Calu3 (cell line): ENCODE measurements at regions not wholly inside any gene's neighbourhood (a gene's known extent, or its start where the extent isn't known, plus 50 kb on each side); places are given as distances from the start of the nearest gene placed in this dataset.

ENCODE experiments used
- BruUV-seq: library from RNA; stranded (reverse); fragments of 400-500 nt; replicated peaks from 2 replicates; lab custom pipeline; 2021; lab: Mats Ljungman, UMichigan
- CTCF ChIA-PET: fragments of 300-600 bp; sonication (Branson Sonifier 250); formaldehyde crosslinking; loops from one replicate; lab custom pipeline; 2022; ENCODE audit warnings: antibody characterized with exemption; lab: Charles Lee
- DNase-seq: peaks from one replicate; pipeline ENCODE4 v3.0.0; 2022
- H3K27ac Mint-ChIP-seq: one replicate; pipeline ENCODE4 v1.8.0; 2022; ENCODE audit warnings: mixed read lengths; ENCODE audit not compliant: unreplicated experiment
- H3K27me3 Mint-ChIP-seq: one replicate; pipeline ENCODE4 v1.8.0; 2022; ENCODE audit warnings: mixed read lengths; ENCODE audit not compliant: unreplicated experiment
- H3K36me3 Mint-ChIP-seq: one replicate; pipeline ENCODE4 v1.8.0; 2022; ENCODE audit warnings: mild to moderate bottlenecking, moderate library complexity, mixed read lengths; ENCODE audit not compliant: insufficient read depth, unreplicated experiment
- H3K4me1 Mint-ChIP-seq: one replicate; pipeline ENCODE4 v1.8.0; 2022; ENCODE audit warnings: mild to moderate bottlenecking, low read depth, mixed read lengths; ENCODE audit not compliant: unreplicated experiment
- H3K4me3 Mint-ChIP-seq: one replicate; pipeline ENCODE4 v1.8.0; 2022; ENCODE audit warnings: mild to moderate bottlenecking, low read depth, moderate library complexity, mixed read lengths; ENCODE audit not compliant: unreplicated experiment
- H3K9me3 Mint-ChIP-seq: one replicate; pipeline ENCODE4 v1.8.0; 2022; ENCODE audit warnings: low read depth, mixed read lengths; ENCODE audit not compliant: unreplicated experiment
- CTCF ChIP-seq: fragments of 200-600 bp; IDR thresholded peaks from one replicate; pipeline ENCODE4 v1.8.0; 2022; ENCODE audit warnings: antibody characterized with exemption; ENCODE audit not compliant: unreplicated experiment
- intact Hi-C: fragments of 100-400 bp; cut with micrococcal nuclease; formaldehyde crosslinking; loops from one replicate; pipeline ENCODE4 v1.10.0; 2022; ENCODE audit not compliant: unreplicated experiment

- CTCF ChIA-PET: no interaction called here
- Mint-ChIP-seq H3K27me3 (no peaks in the 10 kb centered on the region), H3K4me3 (no peak overlapping the region), H3K27ac (no peak overlapping the region), H3K36me3 (no peaks in the 10 kb centered on the region), H3K4me1 (no peaks in the 10 kb centered on the region), H3K9me3 (peaks cover 15% of the 10 kb centered on the region)
- BruUV-seq: no TSS peak
- TF ChIP-seq CTCF: no peak
- intact Hi-C loops: no loop called here
- no peak for DNase-seq
These were observed 243.4 kb downstream of the WNT5A start for GRCh38 chr3:55243678-55244077.

- peaks cover 14% of the 10 kb centered on the region for H3K9me3 Mint-ChIP-seq
- intact Hi-C loops: no loop called here
- no peak overlapping the region for H3K4me3 Mint-ChIP-seq
- no peaks in the 10 kb centered on the region for H3K36me3 Mint-ChIP-seq
- DNase-seq: no peak
- no peaks in the 10 kb centered on the region for H3K27me3 Mint-ChIP-seq
- CTCF ChIA-PET: no interaction called here
- BruUV-seq: no TSS peak
- no peaks in the 10 kb centered on the region for H3K4me1 Mint-ChIP-seq
- no peak for TF ChIP-seq CTCF
- H3K27ac Mint-ChIP-seq: no peak overlapping the region
These were observed 244.2 kb downstream of the WNT5A start for GRCh38 chr3:55242921-55243320.

- intact Hi-C loops: no loop called here
- H3K4me1 Mint-ChIP-seq: no peaks in the 10 kb centered on the region
- CTCF ChIA-PET: no interaction called here
These were observed 246.0 kb downstream of the WNT5A start for GRCh38 chr3:55241098-55241497.

GRCh38 chr3:55235416-55235815 lies 251.7 kb downstream of the WNT5A start:
- Mint-ChIP-seq H3K4me3 (no peak overlapping the region), H3K27me3 (no peaks in the 10 kb centered on the region), H3K27ac (no peak overlapping the region), H3K9me3 (peaks cover 19% of the 10 kb centered on the region), H3K4me1 (no peaks in the 10 kb centered on the region), H3K36me3 (no peaks in the 10 kb centered on the region)
- BruUV-seq: no TSS peak
- TF ChIP-seq CTCF: no peak
- DNase-seq: no peak
- intact Hi-C loops: no loop called here
- CTCF ChIA-PET: no interaction called here

More at GRCh38 chr3:55241098-55241497, 246.0 kb downstream of the WNT5A start:
- Mint-ChIP-seq H3K9me3 (peaks cover 16% of the 10 kb centered on the region), H3K4me3 (no peak overlapping the region), H3K36me3 (no peaks in the 10 kb centered on the region), H3K27me3 (no peaks in the 10 kb centered on the region), H3K27ac (no peak overlapping the region)
- no peak for DNase-seq
- TF ChIP-seq CTCF: no peak
- no TSS peak for BruUV-seq
